ENCODE measurements at regions not wholly inside any gene's neighbourhood (a gene's known extent, or its start where the extent isn't known, plus 50 kb on each side); places are given as distances from the start of the nearest gene placed in this dataset.
"Not testable (repeated sequence)": the region's sequence is repeated elsewhere in the genome, so short reads cannot be mapped to it uniquely, and the experiment has no call there.

- Histone ChIP-seq H3K27me3 (ENCODE audit: control insufficient read depth in 1 of 2, insufficient read depth in 2 of 2, low read length in 2 of 2) (peaks cover 7 to 11% of the 10 kb centered on the region in 2 donors), H3K4me3 (ENCODE audit: low read depth in 1 of 2, low read length in 2 of 2) (no peak overlapping the region), H3K27ac (ENCODE audit: low read depth, low read length) (no peak overlapping the region), H3K36me3 (ENCODE audit: control insufficient read depth in 1 of 2, insufficient read depth in 2 of 2, low read length in 2 of 2) (no peaks in the 10 kb centered on the region), H3K9ac (ENCODE audit: low read depth in 1 of 2, low read length in 2 of 2) (no peak overlapping the region), H3K9me3 (ENCODE audit: control insufficient read depth in 1 of 2, low read length in 2 of 2) (no peaks in the 10 kb centered on the region), H3K4me1 (ENCODE audit: control insufficient read depth in 1 of 2, insufficient read depth in 2 of 2, low read length in 2 of 2) (peaks cover 0 to 8% of the 10 kb centered on the region in 2 donors)
Observed at GRCh38 chr16:85239239-85239638, 127.0 kb upstream of the CIBAR2 start.

DNA sequence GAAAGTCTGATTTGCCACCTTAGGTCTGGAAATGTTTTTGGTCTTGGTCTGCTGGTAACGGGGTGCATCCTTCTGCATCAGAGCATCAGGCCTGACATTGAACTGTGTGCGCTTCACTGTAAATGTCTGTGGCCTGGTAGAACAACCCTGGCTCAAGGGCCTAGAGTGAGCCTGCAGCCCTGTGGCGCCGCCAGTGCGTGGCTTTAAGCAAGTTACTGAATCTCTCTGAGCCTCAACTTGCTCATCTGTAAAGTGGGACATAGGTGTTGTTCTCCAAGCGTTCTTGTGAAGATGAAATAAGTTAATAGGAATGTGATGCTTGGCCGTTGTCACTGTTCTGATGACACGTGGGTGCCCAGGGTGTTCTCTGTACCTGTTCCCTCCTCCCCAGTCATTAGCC lies 127.6 kb upstream of the CIBAR2 start:
- Histone ChIP-seq H3K36me3 (ENCODE audit: control insufficient read depth in 1 of 2, insufficient read depth in 2 of 2, low read length in 2 of 2) (no peaks in the 10 kb centered on the region), H3K9me3 (ENCODE audit: control insufficient read depth in 1 of 2, low read length in 2 of 2) (no peaks in the 10 kb centered on the region), H3K27ac (ENCODE audit: low read depth, low read length) (no peak overlapping the region), H3K4me3 (ENCODE audit: low read depth in 1 of 2, low read length in 2 of 2) (no peak overlapping the region), H3K9ac (ENCODE audit: low read depth in 1 of 2, low read length in 2 of 2) (no peak overlapping the region), H3K4me1 (ENCODE audit: control insufficient read depth in 1 of 2, insufficient read depth in 2 of 2, low read length in 2 of 2) (peaks cover 0 to 8% of the 10 kb centered on the region in 2 donors), H3K27me3 (ENCODE audit: control insufficient read depth in 1 of 2, insufficient read depth in 2 of 2, low read length in 2 of 2) (peaks cover 7% of the 10 kb centered on the region in 2 donors)

DNA sequence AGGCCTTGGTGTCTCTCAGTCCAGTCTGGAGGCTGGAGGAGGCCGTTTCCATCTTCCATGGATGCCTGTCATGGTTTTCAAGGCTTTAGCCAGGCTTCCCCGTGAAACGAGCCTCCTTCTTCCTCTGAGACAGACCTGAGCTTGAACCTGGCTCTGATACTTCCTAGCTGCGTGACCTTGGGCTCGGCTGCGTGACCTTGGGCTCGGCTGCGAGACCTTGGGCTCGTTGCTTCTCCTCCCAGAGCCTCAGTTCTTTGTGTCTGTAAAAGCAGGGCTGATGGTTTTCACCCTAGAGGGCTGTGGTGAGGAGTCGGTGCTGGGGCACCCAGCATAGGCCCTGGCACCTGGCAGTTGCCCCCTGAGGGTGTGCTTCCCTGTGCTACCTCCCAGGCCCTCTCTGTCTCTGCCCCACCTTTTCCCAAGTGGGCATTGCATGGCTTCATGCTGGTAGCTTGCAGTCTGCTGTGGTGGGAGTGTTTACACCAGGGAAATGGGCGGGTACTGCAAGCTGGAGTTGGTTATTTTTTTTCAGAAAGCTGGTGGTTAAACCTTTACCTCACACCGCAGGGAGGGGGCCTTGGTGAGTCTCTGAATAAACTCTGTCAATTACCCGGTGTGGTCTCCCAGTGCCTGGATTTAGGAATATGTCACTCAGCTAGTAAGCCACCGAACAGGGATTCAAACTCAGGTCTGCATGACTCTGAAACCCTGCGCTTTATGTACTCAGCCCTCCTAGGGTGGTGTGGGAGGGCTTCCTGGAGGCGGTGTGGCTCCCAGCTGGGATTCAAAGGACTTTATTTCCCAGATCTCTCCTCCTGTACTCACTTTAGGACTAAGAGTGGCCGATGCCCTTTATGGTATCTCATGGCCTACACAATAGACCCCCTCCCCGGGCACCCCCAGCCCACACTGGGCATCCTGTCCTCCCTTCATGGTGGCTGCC lies 129.0 kb upstream of the CIBAR2 start:
- H3K9ac ChIP-seq (ENCODE audit: low read depth in 1 of 2, low read length in 2 of 2) = no peak overlapping the region

GRCh38 chr16:85242140-85242539 lies 129.9 kb upstream of the CIBAR2 start:
- Histone ChIP-seq H3K27me3 (ENCODE audit: control insufficient read depth in 1 of 2, insufficient read depth in 2 of 2, low read length in 2 of 2) (peaks cover 0 to 4% of the 10 kb centered on the region in 2 donors), H3K4me1 (ENCODE audit: control insufficient read depth in 1 of 2, insufficient read depth in 2 of 2, low read length in 2 of 2) (peaks cover 0 to 9% of the 10 kb centered on the region in 2 donors), H3K36me3 (ENCODE audit: control insufficient read depth in 1 of 2, insufficient read depth in 2 of 2, low read length in 2 of 2) (no peaks in the 10 kb centered on the region), H3K27ac (ENCODE audit: low read depth, low read length) (no peak overlapping the region), H3K4me3 (ENCODE audit: low read depth in 1 of 2, low read length in 2 of 2) (no peak overlapping the region), H3K9me3 (ENCODE audit: control insufficient read depth in 1 of 2, low read length in 2 of 2) (no peaks in the 10 kb centered on the region), H3K9ac (ENCODE audit: low read depth in 1 of 2, low read length in 2 of 2) (no peak overlapping the region)

More for the DNA sequence above, 129.0 kb upstream of the CIBAR2 start:
- H3K27me3 ChIP-seq (ENCODE audit: control insufficient read depth in 1 of 2, insufficient read depth in 2 of 2, low read length in 2 of 2) = peaks cover 4 to 8% of the 10 kb centered on the region in 2 donors
- H3K36me3 ChIP-seq (ENCODE audit: control insufficient read depth in 1 of 2, insufficient read depth in 2 of 2, low read length in 2 of 2) = no peaks in the 10 kb centered on the region
- H3K27ac ChIP-seq (ENCODE audit: low read depth, low read length) = no peak overlapping the region
- no peaks in the 10 kb centered on the region for H3K9me3 ChIP-seq (ENCODE audit: control insufficient read depth in 1 of 2, low read length in 2 of 2)
- peaks cover 0 to 14% of the 10 kb centered on the region in 2 donors for H3K4me1 ChIP-seq (ENCODE audit: control insufficient read depth in 1 of 2, insufficient read depth in 2 of 2, low read length in 2 of 2)
- no peak overlapping the region for H3K4me3 ChIP-seq (ENCODE audit: low read depth in 1 of 2, low read length in 2 of 2)

DNA sequence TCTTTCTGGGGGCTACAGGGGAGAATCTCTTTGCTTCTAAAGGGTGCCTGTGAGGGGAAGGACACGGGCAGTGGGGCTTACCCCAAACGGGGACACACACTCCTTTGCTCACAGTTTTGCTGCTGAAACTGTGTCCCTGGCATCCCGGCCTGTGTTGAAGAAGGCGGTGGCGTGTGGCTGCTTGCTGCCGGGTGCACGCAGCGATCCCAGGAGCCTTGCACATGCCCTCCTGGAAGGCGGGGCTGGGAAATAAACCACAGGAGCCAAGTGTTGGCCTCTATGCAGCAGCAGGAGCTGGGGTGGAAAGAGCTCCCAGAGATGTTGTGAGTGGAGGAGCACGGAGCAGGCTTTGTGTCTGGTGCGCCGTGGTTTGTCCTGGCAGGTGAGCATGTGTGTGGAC lies 131.0 kb upstream of the CIBAR2 start:
- no peak overlapping the region for H3K27ac ChIP-seq (ENCODE audit: low read depth, low read length)
- no peaks in the 10 kb centered on the region for H3K36me3 ChIP-seq (ENCODE audit: control insufficient read depth in 1 of 2, insufficient read depth in 2 of 2, low read length in 2 of 2)
- H3K9ac ChIP-seq (ENCODE audit: low read depth in 1 of 2, low read length in 2 of 2) = no peak overlapping the region
- peaks cover 0 to 9% of the 10 kb centered on the region in 2 donors for H3K4me1 ChIP-seq (ENCODE audit: control insufficient read depth in 1 of 2, insufficient read depth in 2 of 2, low read length in 2 of 2)
- H3K9me3 ChIP-seq (ENCODE audit: control insufficient read depth in 1 of 2, low read length in 2 of 2) = no peaks in the 10 kb centered on the region
- H3K27me3 ChIP-seq (ENCODE audit: control insufficient read depth in 1 of 2, insufficient read depth in 2 of 2, low read length in 2 of 2) = peaks cover 0 to 4% of the 10 kb centered on the region in 2 donors
- H3K4me3 ChIP-seq (ENCODE audit: low read depth in 1 of 2, low read length in 2 of 2) = no peak overlapping the region

DNA sequence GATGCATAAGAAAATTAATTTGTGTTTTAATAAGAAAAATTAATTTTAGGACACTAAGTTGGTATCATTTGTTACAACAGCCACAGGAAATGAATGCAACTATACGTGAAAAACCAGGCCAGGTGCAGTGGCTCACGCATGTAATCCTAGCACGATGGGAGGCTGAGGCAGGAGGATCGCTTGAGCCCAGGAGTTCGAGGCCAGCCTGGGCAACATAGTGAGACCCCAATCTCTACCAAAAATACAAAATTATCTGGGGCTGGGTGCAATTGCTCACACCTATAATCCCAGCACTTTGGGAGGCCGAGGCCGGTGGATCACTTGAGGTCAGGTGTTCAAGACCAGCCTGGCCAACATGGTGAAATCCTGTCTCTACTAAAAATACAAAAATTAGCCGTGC lies 132.2 kb upstream of the CIBAR2 start:
- H3K4me1 ChIP-seq (ENCODE audit: control insufficient read depth in 1 of 2, insufficient read depth in 2 of 2, low read length in 2 of 2); H3K4me3 ChIP-seq (ENCODE audit: low read depth in 1 of 2, low read length in 2 of 2); H3K9ac ChIP-seq (ENCODE audit: low read depth in 1 of 2, low read length in 2 of 2); H3K27me3 ChIP-seq (ENCODE audit: control insufficient read depth in 1 of 2, insufficient read depth in 2 of 2, low read length in 2 of 2); H3K36me3 ChIP-seq (ENCODE audit: control insufficient read depth in 1 of 2, insufficient read depth in 2 of 2, low read length in 2 of 2); H3K27ac ChIP-seq (ENCODE audit: low read depth, low read length); H3K9me3 ChIP-seq (ENCODE audit: control insufficient read depth in 1 of 2, low read length in 2 of 2): not testable (repeated sequence)

- H3K36me3 ChIP-seq (ENCODE audit: control insufficient read depth in 1 of 2, insufficient read depth in 2 of 2, low read length in 2 of 2) = no peaks in the 10 kb centered on the region
- no peaks in the 10 kb centered on the region for H3K9me3 ChIP-seq (ENCODE audit: control insufficient read depth in 1 of 2, low read length in 2 of 2)
- no peak overlapping the region for H3K27ac ChIP-seq (ENCODE audit: low read depth, low read length)
- no peak overlapping the region for H3K4me3 ChIP-seq (ENCODE audit: low read depth in 1 of 2, low read length in 2 of 2)
- H3K27me3 ChIP-seq (ENCODE audit: control insufficient read depth in 1 of 2, insufficient read depth in 2 of 2, low read length in 2 of 2) = peaks cover 0 to 4% of the 10 kb centered on the region in 2 donors
- H3K9ac ChIP-seq (ENCODE audit: low read depth in 1 of 2, low read length in 2 of 2) = no peak overlapping the region
- H3K4me1 ChIP-seq (ENCODE audit: control insufficient read depth in 1 of 2, insufficient read depth in 2 of 2, low read length in 2 of 2) = peaks cover 0 to 9% of the 10 kb centered on the region in 2 donors
Observed at GRCh38 chr16:85245307-85246172, 133.3 kb upstream of the CIBAR2 start.

- Histone ChIP-seq H3K9me3 (ENCODE audit: control insufficient read depth in 1 of 2, low read length in 2 of 2) (no peaks in the 10 kb centered on the region), H3K36me3 (ENCODE audit: control insufficient read depth in 1 of 2, insufficient read depth in 2 of 2, low read length in 2 of 2) (no peaks in the 10 kb centered on the region), H3K9ac (ENCODE audit: low read depth in 1 of 2, low read length in 2 of 2) (no peak overlapping the region), H3K27ac (ENCODE audit: low read depth, low read length) (no peak overlapping the region), H3K27me3 (ENCODE audit: control insufficient read depth in 1 of 2, insufficient read depth in 2 of 2, low read length in 2 of 2) (peaks cover 0 to 4% of the 10 kb centered on the region in 2 donors), H3K4me1 (ENCODE audit: control insufficient read depth in 1 of 2, insufficient read depth in 2 of 2, low read length in 2 of 2) (peaks cover 0 to 9% of the 10 kb centered on the region in 2 donors), H3K4me3 (ENCODE audit: low read depth in 1 of 2, low read length in 2 of 2) (no peak overlapping the region)
Observed at GRCh38 chr16:85246473-85246872, 134.2 kb upstream of the CIBAR2 start.

GRCh38 chr16:85246973-85247372 lies 134.7 kb upstream of the CIBAR2 start:
- Histone ChIP-seq H3K4me1 (ENCODE audit: control insufficient read depth in 1 of 2, insufficient read depth in 2 of 2, low read length in 2 of 2) (peaks cover 0 to 9% of the 10 kb centered on the region in 2 donors), H3K9me3 (ENCODE audit: control insufficient read depth in 1 of 2, low read length in 2 of 2) (no peaks in the 10 kb centered on the region), H3K9ac (ENCODE audit: low read depth in 1 of 2, low read length in 2 of 2) (no peak overlapping the region), H3K36me3 (ENCODE audit: control insufficient read depth in 1 of 2, insufficient read depth in 2 of 2, low read length in 2 of 2) (no peaks in the 10 kb centered on the region), H3K27ac (ENCODE audit: low read depth, low read length) (no peak overlapping the region), H3K4me3 (ENCODE audit: low read depth in 1 of 2, low read length in 2 of 2) (no peak overlapping the region), H3K27me3 (ENCODE audit: control insufficient read depth in 1 of 2, insufficient read depth in 2 of 2, low read length in 2 of 2) (peaks cover 0 to 4% of the 10 kb centered on the region in 2 donors)

- peaks cover 0 to 4% of the 10 kb centered on the region in 2 donors for H3K27me3 ChIP-seq (ENCODE audit: control insufficient read depth in 1 of 2, insufficient read depth in 2 of 2, low read length in 2 of 2)
- no peaks in the 10 kb centered on the region for H3K36me3 ChIP-seq (ENCODE audit: control insufficient read depth in 1 of 2, insufficient read depth in 2 of 2, low read length in 2 of 2)
- H3K27ac ChIP-seq (ENCODE audit: low read depth, low read length) = no peak overlapping the region
Observed at GRCh38 chr16:85248342-85248741, 136.1 kb upstream of the CIBAR2 start.

More at GRCh38 chr16:85248342-85248741, 136.1 kb upstream of the CIBAR2 start:
- H3K9me3 ChIP-seq (ENCODE audit: control insufficient read depth in 1 of 2, low read length in 2 of 2) = no peaks in the 10 kb centered on the region
- H3K4me1 ChIP-seq (ENCODE audit: control insufficient read depth in 1 of 2, insufficient read depth in 2 of 2, low read length in 2 of 2) = peaks cover 0 to 7% of the 10 kb centered on the region in 2 donors
- H3K9ac ChIP-seq (ENCODE audit: low read depth in 1 of 2, low read length in 2 of 2) = no peak overlapping the region
- no peak overlapping the region for H3K4me3 ChIP-seq (ENCODE audit: low read depth in 1 of 2, low read length in 2 of 2)

Data from duodenal mucosa (tissue), 2 donors.